Stimulated activated CD8-positive, alpha-beta memory T cell treated with anti-CD3 and anti-CD28 coated beads, Interleukin-4, amount 100 ng/mL, for 48 hours (primary cell): ENCODE measurements at regions not wholly inside any gene's neighbourhood (a gene's known extent, or its start where the extent isn't known, plus 50 kb on each side); places are given as distances from the start of the nearest gene placed in this dataset.
"Not testable (repeated sequence)": the region's sequence is repeated elsewhere in the genome, so short reads cannot be mapped to it uniquely, and the experiment has no call there.

Source experiments
- DNase-seq: peaks from one replicate; pipeline ENCODE4 v3.0.0-alpha.2; 2020

DNA sequence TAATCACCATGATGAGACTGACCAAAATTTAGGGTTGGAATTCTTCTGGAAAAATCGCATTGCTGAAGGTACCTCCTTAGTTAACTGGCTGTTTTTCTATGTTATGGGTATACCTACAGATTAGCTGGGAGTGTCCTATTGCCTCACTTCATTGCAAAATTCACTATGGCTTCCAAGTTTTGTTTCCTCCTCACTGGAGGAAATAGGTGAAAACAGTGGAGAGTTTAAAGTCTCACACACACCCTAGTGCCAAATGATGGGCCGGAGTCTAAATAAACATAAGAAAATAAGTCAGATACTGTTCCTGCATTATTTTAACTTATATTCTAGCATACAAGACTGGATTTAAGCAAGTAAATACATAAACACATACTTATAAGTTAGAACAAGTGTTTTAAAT, 98.2 kb downstream of the AHR start:
- no peak for DNase-seq

DNA sequence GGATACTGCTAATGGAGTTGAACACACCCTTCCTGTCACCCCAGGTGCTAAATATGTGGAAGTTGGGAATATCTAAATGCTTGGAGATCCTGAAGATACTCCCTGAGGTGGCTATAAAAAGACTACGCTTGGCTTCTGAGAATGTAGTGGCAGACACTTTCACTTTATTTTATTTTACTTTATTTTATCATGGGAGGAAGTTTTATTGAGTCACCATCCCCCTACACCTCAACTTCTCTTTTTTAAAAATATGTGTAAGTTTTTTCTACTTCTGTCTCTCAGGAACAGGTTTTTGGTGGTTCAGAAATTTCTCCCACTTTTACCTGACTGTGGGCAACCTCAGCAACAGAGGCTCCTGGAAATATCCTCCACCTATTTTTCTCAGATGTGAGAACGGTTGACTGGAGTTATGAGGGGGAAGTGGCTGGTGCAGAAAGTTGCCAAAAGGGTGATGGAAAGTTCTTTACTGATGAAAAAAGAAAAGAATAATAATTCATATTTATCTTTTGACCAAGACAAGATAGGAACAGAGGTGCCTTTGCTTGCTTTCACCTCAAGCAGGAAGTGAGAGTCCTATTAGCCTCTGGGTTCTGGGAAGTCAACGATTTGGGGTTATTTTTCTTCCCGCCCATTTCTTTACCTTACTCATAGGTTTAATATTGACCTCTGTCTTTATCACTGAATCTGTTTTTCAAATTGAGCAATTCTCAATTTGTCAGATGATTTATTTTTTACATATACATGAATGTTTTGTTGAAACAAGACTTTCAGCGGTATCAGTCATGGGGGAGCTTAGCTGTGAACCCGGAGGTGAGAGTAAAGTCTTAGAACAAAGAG, 103.6 kb downstream of the AHR start:
- DNase-seq: no peak

DNA sequence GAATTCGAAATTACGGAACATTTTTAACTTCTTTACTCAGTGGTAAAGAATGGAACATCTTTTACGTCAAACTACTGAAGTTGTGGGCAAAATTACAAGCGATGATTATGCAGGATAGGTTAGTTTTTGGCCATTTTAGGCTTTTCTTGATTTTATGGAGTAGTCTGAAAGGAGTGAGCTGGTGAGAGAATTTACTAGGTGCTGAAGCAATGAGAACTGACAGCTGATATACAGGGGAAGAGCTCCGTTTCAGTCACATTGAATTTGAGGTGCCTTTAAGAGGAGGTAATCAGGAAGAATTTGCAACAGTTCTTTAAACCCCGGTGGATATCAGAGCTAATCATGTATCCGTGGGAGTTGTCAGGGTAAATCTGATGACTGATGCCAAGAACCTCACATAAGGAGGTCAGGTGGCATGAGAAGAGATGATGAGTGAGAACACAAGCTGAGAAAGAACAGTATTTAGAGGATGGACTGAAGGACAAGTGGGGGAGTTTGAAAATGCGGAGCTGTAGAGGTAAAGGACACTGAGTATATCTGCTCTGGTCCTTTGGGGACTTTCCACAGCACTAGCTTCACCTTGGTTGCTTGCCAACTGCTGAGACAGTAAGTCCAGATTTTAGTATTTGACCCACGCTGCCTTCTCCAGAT, 104.3 kb downstream of the AHR start:
- peak; percentile 35 for DNase-seq

DNA sequence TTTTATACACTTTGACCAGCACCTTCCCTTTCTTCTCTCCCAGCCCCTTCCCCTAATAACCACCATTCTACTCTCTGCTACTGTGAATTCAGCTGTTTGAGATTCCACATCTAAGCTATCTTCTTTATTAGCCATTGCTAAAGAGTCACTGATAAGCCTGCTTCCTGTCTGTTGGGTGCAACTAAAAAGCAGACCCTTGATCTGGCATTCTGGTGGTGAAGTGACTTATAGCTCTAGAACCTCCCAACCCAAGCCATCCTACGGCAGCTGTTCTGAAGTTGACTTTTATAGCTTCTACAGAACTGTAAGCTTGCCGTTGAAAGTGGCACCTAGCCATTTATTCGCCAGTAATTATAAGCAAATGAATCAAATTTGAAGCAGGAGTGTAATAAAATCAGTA, 105.6 kb downstream of the AHR start:
- DNase-seq: no peak

DNA sequence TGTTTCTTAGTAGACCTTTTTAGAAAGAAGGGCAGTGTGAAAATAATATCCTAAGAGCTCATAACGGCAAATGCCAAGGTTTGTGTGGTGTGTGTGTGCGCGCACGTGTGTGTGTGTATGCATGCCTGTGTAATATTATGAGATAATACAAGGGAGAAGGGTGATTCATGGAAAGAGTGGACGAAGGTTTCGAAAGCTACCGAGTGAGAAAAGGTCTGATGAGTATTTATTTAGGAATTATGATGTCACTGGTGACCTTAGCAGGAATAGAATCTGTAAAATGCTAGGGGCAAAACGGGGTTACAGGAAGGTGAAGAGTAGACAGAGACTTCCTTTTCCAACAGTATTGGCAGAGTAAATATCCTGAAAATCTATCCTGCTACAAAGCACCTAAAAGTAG, 107.3 kb downstream of the AHR start:
- no peak for DNase-seq

DNA sequence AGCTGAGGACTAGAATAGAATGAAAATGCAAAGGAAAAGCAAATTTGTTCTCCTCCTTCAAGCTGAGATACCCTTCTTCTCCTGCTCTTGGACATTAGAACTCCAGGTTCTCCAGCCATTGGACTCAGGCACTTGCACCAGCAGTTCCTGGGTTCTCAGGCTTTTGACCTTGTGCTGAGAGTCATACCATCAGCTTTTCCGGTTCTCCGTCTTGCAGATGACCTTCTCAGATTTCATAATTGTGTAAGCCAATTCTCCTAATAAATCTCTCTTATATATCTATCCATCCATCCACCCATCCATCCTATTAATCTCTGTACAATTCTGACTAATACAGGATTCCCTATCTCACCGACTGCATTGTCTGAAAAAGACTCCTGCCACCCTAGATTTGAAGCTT, 108.3 kb downstream of the AHR start:
- no peak for DNase-seq

DNA sequence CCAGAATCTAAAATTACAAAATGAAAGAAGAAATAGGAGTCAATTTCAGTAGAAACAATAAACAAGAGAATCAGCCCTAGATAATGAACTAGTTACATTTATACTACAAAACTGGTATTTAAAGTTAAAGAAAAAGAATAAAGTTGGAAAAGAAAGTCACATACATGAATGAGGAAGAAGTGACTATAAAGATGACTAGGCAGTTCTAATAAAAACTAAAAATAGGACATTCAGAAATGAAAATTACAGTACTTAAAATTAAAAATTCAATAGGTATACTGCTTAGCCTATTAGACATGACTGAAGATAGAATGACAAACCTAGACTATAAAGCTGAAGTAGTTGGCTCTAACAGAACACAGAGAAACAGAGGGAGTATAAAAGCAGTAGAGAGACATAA, 108.8 kb downstream of the AHR start:
- no peak for DNase-seq

DNA sequence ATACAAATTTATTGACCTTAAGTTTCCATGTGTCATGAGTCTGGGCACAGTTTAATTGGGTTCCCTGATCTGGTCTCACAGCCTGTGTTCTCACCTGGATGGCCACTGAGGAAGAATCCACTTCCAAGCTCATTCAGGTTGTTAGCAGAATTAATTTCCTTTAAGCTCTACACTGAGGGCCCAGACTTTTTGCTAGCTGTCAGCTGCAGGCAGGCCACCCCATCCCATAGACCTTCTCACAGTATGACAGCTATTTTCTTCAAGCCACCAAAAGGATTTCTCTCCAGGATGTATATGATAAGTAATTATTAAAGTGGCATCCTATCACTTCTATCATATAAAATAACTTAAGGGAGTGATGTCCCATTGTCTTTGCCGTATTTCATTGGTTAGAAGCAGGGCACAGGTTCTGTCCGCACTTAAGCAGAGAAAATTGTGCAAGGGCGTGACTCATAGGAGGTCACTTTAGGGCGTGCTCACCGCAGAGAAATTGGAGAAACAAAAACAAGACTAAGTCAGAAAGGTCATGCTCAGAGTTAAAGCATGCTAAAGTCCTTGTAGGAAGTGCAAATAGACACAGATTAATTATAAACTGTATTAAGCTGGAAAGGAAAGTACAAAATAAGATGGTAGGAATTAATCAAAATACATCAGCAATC, 109.9 kb downstream of the AHR start:
- no peak for DNase-seq

DNA sequence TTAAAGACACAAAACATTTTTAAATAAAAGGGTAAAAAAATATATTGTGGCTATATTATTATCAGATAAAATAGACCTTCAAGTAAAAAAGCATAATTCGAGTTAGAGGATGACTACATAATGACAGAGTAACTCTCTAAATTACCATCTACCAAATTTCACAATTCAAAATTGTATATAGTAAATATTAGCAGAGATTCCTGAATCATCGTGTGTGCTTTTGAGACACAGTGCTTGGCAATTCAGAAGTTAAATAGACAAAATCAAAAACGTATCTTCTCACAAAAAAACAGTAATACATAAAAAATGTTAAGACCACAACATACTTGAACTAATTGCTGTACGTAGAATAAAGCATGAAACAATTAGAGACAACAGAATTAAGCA, 110.4 kb downstream of the AHR start:
- DNase-seq: no peak

DNA sequence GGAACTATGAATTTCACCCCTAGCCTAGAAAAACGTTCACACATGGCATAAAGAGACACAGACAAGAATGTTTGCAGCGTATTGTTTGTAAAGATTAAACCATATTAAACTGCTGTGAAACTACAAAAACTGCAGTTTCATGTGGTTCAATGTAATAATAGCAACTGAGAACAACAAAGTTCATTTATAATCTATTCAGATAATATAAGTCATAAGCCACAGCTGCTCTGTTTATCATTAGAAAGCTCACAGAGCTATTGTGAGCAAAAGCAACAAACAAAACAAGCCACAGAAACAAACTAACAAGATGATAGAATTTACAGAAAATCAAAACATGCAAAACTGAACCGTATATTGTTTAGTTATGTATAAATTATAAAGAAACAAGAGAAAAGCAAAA, 113.5 kb downstream of the AHR start:
- DNase-seq: no peak

DNA sequence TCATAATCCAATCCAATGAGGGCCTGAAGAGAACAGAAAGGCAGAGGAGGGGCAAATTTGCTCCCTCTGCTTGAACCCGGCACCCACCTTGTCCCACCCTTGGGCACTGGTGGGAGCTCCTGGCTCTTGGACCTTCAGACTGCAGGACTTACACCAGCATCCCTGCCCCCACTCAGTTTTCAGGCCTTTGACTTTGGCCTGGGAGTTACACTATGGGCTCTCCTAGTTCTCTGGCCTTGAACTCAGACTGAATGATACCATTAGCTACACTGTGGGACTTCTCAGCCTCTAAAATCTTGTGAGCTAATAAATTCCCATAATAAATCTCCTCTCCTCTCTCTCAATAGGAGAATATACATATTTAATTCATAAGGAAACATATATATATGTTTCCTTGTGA, 114.4 kb downstream of the AHR start:
- DNase-seq: no peak

DNA sequence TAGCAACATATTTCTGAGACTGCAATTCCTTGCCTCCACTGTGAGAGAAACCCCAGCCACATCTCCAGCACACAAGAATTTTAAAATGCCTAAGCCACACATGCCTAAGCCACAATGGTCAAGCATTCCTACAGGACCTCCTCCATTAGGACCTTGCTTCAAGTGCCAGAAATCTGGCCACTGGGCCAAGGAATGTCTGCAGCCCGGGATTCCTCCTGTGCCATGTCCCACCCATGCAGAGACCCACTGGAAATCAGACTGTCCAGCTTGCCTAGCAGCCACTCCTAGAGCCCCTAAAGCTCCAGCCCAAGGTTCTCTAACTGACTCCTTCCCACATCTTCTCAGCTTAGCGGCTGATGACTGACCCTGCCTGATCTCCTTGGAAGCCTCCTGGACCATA, 117.5 kb downstream of the AHR start:
- DNase-seq: no peak

DNA sequence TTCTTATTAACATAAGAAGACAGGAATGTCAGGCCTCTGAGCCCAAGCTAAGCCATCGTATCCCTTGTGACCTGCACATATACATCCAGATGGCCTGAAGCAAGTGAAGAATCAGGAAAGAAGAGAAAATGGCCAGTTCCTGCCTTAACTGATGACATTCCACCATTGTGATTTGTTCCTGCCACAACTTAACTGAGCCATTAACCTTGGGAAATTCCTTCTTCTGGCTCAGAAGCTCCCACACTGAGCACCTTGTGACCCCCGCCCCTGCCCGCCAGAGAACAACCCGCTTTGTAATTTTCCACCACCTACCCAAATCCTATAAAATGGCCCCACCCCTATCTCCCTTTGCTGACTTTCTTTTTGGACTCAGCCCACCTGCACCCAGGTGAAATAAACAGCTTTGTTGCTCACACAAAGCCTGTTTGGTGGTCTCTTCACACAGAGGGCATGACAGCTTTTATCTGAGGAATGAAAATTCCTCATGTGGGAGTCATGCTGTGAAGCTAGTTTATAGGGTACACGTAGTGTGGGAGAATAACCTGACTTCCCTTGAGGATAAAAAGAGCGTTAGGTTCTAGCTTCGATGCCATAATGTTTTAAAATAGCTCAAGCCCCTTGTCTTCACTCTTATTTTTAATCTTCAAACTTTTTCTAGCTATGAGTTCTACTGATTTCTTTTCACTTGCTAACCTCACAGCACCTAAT, 122.0 kb downstream of the AHR start:
- not testable (repeated sequence) for DNase-seq

DNA sequence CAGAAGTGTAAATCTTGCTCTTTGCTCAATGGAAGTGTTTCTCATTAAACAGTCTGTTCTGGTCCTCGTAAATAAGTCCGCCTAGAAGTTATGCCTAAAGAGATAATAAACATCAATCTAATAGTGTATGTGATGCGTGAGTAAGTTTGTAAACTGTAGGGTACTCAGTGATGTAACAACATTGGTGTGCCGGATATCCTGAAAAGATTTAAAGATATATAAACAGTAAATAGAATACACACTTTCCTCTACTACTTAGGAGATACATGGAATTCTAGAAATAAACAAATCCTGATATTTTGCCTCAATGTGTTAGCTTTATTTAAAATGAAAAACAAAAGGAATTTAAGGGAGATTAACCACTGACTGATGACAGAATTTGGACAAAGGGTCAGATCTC, 123.5 kb downstream of the AHR start:
- DNase-seq: no peak

DNA sequence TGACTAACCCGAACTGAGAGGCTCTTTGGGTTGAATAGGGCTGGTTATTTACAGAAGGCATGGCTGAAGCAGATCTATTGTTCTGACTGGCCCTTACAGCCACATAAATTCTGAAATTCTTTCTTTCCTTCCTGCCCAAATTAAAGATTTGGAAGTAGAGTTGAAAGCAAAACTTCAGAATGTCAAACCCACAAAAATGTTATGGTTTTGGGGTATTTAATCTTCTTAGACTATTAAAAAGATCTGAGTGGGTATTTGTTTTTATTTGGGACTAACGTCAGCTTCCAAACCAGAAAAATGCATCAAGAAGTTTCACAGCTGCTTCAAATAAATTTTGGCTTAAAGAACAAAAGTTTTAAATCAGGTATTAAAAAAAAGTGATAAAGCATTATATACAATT, 124.5 kb downstream of the AHR start:
- no peak for DNase-seq

DNA sequence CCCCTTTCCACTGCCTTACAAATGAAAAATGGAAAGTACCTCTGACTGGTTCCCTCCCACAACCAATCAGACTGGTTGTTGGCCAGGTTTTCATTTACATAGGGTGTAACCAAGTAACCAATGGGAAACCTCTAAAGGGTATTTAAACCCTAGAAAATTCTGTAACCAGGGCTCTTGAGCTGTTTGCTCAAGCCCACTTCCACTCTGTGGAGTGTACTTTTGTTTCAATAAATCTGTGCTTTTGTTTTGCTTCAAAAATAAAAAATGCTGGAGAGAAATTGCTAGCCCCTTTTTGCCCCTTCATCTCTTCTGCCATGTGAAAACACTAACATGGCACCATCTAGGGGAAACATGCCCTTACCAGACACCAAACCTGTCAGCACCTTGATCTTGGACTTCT, 129.5 kb downstream of the AHR start:
- DNase-seq: no peak

DNA sequence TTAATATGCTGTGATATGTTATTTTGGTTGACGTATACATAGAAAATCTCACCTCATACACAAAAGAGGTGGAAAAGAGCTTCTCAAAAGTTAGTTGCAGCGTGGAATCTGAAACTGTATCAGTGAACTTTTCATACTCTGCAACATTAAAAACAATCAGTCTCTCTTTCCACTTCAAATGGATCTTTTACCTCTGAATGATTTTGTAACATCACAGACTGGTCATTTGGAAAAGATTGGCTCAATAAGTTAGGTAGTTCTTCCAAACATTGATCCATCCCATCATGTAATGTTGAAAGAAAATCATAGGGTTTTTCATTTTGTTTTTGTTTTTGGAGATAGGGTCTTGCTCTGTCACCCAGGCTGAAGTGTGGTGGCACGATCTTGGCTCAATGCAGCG, 131.1 kb downstream of the AHR start:
- no peak for DNase-seq

DNA sequence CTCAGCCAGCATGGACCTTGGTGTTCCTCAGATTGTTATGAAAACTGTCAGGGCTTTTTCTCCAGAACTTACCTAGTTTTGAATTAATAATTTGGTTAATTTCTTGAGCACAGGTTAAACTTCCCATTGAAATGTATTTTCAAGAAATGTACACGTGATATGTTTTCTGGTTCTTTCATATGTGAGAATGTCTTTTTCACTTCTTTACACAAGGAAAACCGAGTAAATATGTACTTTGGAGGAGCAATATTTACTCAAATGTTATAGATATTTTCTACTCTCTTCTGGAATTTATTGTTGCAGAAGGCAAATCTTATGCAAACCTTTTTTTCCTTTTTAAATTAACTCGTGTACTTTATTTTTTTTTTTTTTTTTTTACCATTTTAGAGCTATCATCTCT, 134.3 kb downstream of the AHR start:
- DNase-seq: no peak

DNA sequence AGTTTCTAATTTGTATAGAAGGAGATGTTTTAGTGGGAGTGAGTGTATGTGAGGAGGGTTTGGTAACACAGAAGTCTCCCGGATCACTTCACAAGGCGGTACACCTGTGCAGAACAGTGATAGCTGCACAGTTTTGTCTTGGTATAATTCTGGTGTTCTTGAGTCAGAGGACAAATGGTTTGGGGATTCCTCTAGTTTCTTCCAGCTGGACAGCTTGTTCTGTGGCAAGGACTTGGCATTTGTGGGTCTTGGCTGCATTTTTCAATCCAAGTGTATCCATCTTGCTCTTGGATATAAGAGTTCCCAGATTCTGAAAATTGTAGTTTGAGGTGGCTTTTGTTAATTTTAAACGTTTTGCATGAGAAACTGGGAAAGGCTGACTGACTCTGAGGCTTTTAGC, 135.7 kb downstream of the AHR start:
- no peak for DNase-seq

DNA sequence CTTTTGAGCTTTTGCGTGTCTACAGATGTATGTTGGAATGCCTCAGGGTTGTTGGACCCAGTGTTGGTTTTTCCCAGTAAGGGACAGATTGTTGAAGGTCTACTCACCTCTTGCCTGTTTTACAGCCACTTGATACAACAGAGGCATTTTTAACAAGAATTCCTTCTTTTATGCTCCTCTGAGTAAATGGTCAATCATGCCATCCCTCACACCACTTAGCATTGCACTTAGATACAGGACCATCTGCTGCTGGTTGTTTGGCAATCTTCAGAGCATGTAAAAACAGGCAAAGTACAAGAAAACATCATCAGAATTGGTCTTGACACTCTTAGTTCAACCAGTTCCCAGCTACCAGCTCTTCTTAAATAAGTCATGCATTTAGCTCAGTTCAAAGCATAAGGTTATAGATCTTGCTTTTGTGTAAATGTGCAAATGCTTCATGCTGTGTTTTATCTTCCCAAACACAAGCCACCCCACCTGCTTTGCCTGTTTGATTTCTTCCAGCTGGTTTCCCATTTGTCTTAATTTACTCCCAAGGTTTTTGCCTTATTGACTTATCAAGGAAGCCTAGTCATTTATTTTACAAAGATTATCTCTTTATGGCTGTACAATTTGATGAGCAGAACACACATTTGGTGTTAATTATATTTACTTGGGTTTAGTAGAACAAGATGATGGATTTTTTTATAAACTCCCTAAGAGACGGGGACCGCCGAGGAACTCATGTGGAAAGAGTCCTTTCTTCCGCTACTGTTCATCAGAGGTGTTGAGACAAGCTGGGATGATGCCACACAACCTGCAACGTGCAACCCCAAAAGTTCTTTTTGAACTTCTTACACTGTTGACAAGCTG, 136.6 kb downstream of the AHR start:
- no peak for DNase-seq

DNA sequence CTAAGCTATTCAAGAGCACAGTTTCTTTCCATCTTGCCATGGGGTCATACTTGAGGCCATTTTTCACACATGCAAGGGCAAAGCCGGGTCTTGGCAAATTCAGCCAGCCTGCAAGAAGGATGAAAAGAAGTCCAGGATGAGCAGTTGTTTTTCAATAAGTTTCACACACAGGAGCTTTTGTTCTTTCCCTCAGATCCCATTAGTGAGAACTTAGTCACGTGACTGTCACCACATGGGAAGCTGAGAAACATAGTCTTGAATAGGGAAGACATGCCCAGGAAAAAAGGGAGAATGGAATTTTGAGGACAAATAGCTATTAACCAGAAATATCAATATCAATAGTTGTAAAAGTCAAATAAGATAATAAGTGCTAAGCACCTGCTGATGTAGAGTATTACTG, 137.7 kb downstream of the AHR start:
- no peak for DNase-seq

DNA sequence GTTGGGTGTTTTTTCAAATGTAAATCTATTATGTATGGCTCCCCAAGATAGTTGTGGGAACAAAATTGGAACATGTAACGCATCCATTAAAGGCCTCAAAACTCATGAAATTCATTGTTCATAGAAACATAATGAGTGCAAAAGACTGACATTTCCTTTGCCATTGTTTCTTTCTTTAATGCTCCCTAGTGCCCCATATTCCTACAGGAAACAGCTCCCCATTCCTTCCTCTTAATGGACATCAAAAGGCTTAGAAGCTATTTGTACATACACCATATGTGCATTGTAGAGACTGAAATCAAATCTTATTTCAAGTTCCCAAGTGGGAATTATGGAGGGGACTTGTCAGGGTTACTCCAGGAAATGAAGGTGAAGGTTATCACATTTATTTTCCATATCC, 139.1 kb downstream of the AHR start:
- no peak for DNase-seq
